CD4-positive, alpha-beta T cell treated with Interleukin-4 for 1 hour (primary cell): ENCODE measurements at regions not wholly inside any gene's neighbourhood (a gene's known extent, or its start where the extent isn't known, plus 50 kb on each side); places are given as distances from the start of the nearest gene placed in this dataset.
"Not testable (repeated sequence)": the region's sequence is repeated elsewhere in the genome, so short reads cannot be mapped to it uniquely, and the experiment has no call there.

Experiments
- DNase-seq, 2 donors: peaks; one replicate each; pipeline ENCODE4 v3.0.0-alpha.2; 2020 to 2022

DNA sequence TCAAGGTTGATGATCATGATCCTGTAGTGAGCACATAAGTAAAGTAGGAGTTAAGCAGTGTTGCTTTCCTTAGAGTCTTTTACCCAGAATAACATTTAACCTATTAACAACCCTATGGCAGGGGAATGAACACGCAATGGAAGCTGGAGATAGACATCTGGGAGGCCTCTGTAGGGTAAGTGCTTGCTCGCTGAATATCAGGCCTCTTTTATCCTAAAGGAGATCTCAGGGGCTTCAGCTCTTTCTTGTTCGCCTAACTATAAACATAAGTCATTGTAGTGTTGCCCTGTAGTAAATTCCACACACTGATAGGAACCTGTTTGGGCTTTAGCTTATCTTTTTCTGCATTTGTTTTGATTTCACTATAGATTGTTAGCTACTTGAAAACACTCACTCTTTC lies 174.4 kb upstream of the TCF4 start:
- no peak for DNase-seq

DNA sequence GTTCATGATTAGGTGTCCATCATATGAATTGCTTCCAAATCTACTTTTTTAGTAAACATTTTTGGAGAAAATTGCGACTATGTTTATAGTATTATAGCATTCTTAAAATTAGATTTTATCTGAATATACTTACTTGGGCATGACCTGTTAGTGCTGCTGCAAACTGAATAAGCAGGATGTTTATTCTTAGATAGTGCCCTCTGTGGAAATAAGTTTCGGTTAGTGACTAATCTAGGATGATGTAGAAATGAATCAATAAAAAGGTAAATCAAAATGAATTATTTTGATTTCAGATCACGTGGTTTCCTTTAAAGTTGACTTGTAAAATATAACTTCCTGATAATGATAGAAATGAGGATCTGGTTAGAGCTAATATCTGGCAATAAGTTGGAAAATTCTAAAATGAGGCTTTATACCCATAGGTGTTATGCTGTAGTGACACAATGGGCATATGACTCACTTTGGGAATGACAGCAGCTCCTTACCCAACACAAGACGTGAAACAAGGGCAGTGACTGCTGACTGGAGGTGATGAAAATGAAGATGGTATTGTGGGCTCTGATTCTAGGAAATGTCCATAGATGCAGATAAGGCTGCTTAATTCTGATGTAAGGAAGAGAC lies 165.8 kb upstream of the TCF4 start:
- no peak for DNase-seq

DNA sequence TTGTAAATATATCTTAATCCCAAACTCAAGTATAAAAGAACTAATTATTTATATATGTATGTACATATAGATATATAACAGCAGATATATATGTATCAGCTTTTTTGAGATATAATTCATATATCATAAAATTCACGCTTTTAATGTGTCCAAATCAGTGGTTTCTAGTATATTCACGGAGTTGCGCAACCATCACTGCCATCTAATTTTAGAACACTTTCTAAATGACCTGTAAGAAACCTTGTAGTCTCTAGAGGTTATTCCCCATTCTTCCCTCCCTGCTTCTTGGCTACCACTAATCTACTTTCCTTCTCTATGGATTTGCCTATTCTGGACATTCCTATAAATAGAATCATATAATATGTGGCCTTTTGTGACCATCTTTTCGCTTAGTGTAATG lies 163.5 kb upstream of the TCF4 start:
- no peak for DNase-seq

- no peak for DNase-seq
These were observed 160.3 kb upstream of the TCF4 start for GRCh38 chr18:55748227-55748738.

DNA sequence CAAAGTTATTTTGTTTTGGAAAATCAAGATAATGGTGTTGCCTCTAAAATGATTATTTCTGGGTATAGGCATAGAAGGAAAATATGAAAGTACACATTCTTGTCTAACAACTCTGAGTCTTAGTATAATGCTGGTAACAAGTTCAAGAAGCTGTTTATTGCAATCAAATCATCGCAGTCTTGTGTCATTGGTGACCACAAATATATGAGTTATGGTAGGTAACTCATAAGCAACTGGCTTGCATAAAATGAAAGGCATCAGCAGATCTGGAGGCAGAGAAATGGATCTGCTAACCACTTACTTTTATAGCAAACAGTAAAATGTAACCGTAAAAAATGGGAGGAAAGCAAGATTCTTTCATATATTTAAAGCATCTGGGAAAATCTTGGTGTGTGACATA lies 156.2 kb upstream of the TCF4 start:
- no peak for DNase-seq

- DNase-seq, result no peak
These were observed 155.7 kb upstream of the TCF4 start for GRCh38 chr18:55743736-55744135.

DNA sequence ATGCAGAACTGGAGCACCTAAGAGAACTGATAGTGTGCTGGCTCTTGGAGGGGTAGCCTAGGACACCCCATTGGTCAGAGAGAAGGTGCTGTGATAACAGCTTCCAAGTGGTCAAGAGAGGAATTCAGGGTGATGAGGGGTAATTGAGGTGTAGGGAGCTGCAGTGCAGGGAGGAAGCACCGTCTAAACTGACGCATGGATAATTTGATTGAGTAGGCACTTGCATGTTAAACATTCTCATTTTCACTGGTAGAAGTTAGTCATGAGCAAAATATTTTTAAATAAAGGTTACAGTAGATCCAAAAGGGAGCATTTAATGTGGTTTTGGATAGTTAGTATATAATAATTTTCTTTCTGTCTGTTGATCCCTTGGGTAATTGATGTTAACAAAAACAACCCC lies 155.1 kb upstream of the TCF4 start:
- DNase-seq, result no peak

- DNase-seq, result no peak
These were observed 151.5 kb upstream of the TCF4 start for GRCh38 chr18:55739488-55739887.

- DNase-seq, result no peak
These were observed 150.6 kb upstream of the TCF4 start for GRCh38 chr18:55738483-55739114.

DNA sequence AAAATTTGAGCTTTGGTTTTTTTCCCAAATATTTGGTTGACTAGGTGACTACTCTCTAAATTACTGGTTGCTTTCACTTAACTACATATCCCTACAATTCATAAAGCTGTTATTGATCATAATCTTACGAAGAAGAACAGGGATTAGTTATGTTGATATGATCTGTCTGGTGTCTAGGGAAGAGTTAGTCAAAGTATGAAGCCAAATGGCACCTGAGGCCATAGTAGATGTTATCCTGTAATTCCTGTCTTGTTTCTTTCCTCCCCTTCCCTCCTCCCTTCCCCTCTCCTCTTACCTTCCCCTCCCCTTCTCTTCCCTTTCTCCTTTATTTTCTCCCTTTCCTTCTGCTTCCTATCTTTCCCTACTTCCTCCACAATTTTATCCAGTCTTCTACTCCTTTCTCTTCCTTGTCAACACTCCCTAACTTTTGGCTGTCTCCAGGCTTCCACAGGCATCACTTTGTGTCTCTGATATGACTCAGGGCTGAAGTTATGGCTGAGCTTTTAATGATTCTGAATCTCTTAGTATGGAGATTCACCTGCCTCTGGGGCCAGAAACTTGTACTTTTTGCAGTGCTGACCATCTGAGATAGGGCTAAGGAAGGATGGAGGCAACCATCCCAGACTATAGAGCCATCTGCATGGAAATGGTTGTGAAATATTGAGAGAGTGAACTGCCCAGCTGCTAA lies 149.9 kb upstream of the TCF4 start:
- DNase-seq, result no peak

- DNase-seq, result no peak
These were observed 149.3 kb upstream of the TCF4 start for GRCh38 chr18:55737266-55737665.

- no peak for DNase-seq
These were observed 148.0 kb upstream of the TCF4 start for GRCh38 chr18:55735969-55736368.

GRCh38 chr18:55735199-55735855 lies 147.3 kb upstream of the TCF4 start:
- no peak for DNase-seq

GRCh38 chr18:55732227-55733106 lies 144.5 kb upstream of the TCF4 start:
- no peak for DNase-seq

DNA sequence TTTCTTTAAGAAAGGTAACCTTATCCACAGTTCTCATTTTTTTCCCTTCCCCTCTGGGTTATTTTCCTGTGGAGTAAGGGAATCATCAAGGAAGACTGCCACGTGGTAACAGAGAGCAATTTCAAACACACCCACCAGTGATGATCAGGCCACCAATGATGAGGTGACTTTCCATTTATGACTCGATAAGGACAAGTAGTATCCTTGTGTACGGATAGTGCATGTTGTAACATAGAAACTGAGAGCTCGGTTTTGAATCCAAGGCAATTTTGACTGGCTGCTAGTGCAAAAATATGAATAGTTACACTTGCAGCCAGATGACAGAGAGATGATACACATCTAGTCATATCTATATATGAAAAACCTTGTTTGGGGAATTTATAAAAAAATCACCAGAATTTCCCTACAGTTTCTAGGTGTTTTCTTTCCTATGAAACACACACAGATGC lies 143.6 kb upstream of the TCF4 start:
- DNase-seq, result no peak

DNA sequence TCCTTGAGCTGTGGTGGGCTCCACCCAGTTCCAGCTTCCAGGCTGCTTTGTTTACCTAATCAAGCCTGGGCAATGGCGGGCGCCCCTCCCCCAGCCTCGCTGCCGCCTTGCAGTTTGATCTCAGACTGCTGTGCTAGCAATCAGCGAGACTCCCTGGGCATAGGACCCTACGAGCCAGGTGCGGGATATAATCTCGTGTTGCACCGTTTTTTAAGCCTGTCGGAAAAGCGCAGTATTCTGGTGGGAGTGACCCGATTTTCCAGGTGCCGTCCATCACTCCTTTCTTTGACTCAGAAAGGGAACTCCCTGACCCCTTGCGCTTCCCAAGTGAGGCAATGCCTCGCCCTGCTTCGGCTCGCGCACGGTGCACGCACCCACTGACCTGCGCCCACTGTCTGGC lies 133.0 kb upstream of the TCF4 start:
- not testable (repeated sequence) for DNase-seq

DNA sequence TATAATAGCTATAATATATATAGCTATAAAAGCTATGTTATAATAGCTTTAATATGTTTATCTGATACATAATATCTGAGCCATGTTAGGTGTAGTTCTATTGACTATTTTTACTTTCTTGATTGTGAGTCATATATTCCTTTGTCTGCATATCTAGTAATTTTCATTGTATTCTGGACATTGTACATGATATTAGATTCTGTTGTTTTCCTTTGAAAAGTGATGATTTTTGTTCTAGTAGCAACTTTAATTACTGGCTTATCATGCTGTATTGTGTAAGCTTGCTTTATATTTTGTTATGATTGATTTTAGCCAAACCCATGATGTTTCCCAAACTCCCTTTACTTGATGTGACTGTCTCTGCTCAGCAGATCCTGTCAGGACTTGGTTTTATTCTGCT lies 125.7 kb upstream of the TCF4 start:
- no peak for DNase-seq

DNA sequence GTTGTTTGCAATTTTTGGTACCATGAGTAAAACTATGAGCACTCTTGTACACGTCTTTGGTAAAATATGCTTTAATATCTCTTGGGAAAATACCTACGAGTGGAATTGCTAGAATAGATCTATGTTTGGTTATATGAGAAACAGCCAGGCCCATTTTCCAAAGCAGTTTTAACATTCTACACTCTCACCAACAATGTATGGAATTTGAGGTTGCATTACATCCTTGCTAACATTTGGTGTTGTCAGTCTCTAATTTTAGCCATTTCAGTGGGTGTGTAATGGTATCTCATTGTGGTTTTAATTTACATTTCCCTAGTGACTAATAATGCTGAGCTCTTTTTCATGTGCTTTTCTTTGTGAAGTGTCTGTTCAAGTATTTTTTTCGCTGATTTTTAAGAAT lies 118.9 kb upstream of the TCF4 start:
- DNase-seq, result no peak

GRCh38 chr18:55699233-55699765 lies 111.3 kb upstream of the TCF4 start:
- no peak for DNase-seq

GRCh38 chr18:55696811-55697210 lies 108.8 kb upstream of the TCF4 start:
- no peak for DNase-seq

DNA sequence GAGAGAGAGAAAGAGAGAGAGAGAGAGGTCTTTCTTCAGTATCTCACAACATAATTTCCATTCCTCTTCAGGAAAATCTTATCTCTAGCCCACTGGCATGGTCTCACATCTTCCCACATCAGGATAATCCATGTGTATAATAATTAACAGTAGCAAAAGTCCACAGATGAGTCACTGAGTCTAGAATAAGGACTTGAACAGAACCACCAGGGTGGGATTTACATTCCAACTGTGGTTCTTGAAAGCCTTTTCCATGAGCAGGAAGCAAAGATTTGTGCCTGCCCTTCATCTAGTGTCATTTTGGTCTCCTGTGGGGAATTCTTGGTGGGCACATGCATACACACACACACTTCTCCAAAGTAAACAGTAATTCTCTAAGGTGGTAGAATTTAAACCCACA lies 107.1 kb upstream of the TCF4 start:
- DNase-seq, result no peak

- DNase-seq, result no peak
These were observed 106.3 kb upstream of the TCF4 start for GRCh38 chr18:55694291-55694690.
